ENCODE measurements at regions not wholly inside any gene's neighbourhood (a gene's known extent, or its start where the extent isn't known, plus 50 kb on each side); places are given as distances from the start of the nearest gene placed in this dataset.
A peak's percentile ranks its signal among the peaks of the same experiment; 100 is the strongest.

- ChIA-PET POLR2A (no interaction called here), CTCF (no interaction called here)
- peaks cover 9% of the 10 kb centered on the region for H3K4me1 ChIP-seq (ENCODE audit: control insufficient read depth, insufficient read depth, low read length)
- no peaks in the 10 kb centered on the region for H3K36me3 ChIP-seq (ENCODE audit: control insufficient read depth in 2 of 2, insufficient read depth in 1 of 2, low read length in 2 of 2)
- no peak for TF ChIP-seq ZBTB17 (tag by site-specific recombination; IDR thresholded peaks at IDR 0.05)
- TF ChIP-seq OSR2 (tag by site-specific recombination; IDR thresholded peaks at IDR 0.05) = no peak
- TF ChIP-seq ZNF585B (tag by site-specific recombination; IDR thresholded peaks at IDR 0.05) = no peak
- TF ChIP-seq ZFP69B (tag by site-specific recombination; IDR thresholded peaks at IDR 0.05) = no peak
- H3K9me3 ChIP-seq (ENCODE audit: control insufficient read depth, insufficient read depth, low read depth, low read length) = no peaks in the 10 kb centered on the region
- H3K4me3 ChIP-seq (ENCODE audit: low read depth, low read length) = no peak overlapping the region
- H3K27ac ChIP-seq (ENCODE audit: extremely low read depth, low read depth, low read length) = no peak overlapping the region
Observed at GRCh38 chr2:164068063-164068462, 332.3 kb upstream of the FIGN start.

DNA sequence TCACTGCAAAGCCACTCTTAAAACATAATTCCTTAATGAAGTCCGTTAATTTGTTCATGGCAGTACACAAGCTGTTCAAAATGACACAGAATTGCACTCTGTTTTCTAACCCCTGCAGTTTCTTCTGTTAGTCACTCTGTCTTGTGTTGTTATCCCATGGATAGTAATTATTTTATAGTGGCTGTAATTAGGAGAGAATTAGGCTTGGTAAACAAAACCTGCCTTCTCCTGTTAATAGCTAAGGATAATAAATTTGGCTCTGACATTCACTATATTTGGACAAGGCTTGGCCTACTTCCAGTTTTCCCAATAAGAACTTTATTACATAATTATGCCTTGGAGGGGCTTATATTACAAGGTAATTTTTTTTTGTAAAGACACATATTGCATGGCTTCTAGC lies 330.3 kb upstream of the FIGN start:
- H3K4me1 ChIP-seq (ENCODE audit: control insufficient read depth, insufficient read depth, low read length) = peaks cover 9% of the 10 kb centered on the region
- H3K27ac ChIP-seq (ENCODE audit: extremely low read depth, low read depth, low read length) = no peak overlapping the region
- CTCF ChIA-PET = no interaction called here
- no peak overlapping the region for H3K4me3 ChIP-seq (ENCODE audit: low read depth, low read length)
- POLR2A ChIA-PET = no interaction called here
- no peaks in the 10 kb centered on the region for H3K9me3 ChIP-seq (ENCODE audit: control insufficient read depth, insufficient read depth, low read depth, low read length)
- H3K36me3 ChIP-seq (ENCODE audit: control insufficient read depth in 2 of 2, insufficient read depth in 1 of 2, low read length in 2 of 2) = no peaks in the 10 kb centered on the region
- TF ChIP-seq ZNF580 (tag by site-specific recombination; IDR thresholded peaks at IDR 0.05) = 0 out of 2 replicates have a peak, but pooled peaks have one; percentile 47
- TF ChIP-seq ZNF10 (tag by site-specific recombination; IDR thresholded peaks at IDR 0.05) = peak; percentile 47; the same call in 1 of the 2 replicates
- TF ChIP-seq KLF8 (tag by site-specific recombination; IDR thresholded peaks at IDR 0.05) = 0 out of 2 replicates have a peak, but pooled peaks have one; percentile 29
- peak; percentile 60; the same call in 1 of the 2 replicates for TF ChIP-seq ZNF561 (tag by site-specific recombination; IDR thresholded peaks at IDR 0.05; ENCODE audit: borderline replicate concordance)
- TF ChIP-seq ZNF239 (tag by site-specific recombination; IDR thresholded peaks at IDR 0.05) = no peak
- TF ChIP-seq ZSCAN23 (tag by site-specific recombination; IDR thresholded peaks at IDR 0.05) = no peak
- TF ChIP-seq YY1 (tag by site-specific recombination; IDR thresholded peaks at IDR 0.05) = peak; percentile 22; the same call in 1 of the 2 replicates
- TF ChIP-seq SCRT1 (tag by site-specific recombination; IDR thresholded peaks at IDR 0.05; ENCODE audit: borderline replicate concordance) = peak; percentile 47; the same call in 1 of the 2 replicates
- TF ChIP-seq ZIC2 (tag by site-specific recombination; IDR thresholded peaks at IDR 0.05) = peak; percentile 68
- peak; percentile 92 for TF ChIP-seq IKZF3 (tag by site-specific recombination; IDR thresholded peaks at IDR 0.05)
- TF ChIP-seq ZNF530 (tag by site-specific recombination; IDR thresholded peaks at IDR 0.05; ENCODE audit: low read depth) = no peak
- TF ChIP-seq ZSCAN30 (tag by site-specific recombination; IDR thresholded peaks at IDR 0.05) = no peak
- TF ChIP-seq ZEB2 (tag by site-specific recombination; IDR thresholded peaks at IDR 0.05) = peak; percentile 64; the same call in 1 of the 2 replicates
- peak; percentile 78 for TF ChIP-seq ZBTB17 (tag by site-specific recombination; IDR thresholded peaks at IDR 0.05)
- TF ChIP-seq GLI2 (tag by site-specific recombination; IDR thresholded peaks at IDR 0.05; ENCODE audit: borderline replicate concordance, low read depth) = peak; percentile 81
- peak; percentile 77 for TF ChIP-seq KLF10 (tag by site-specific recombination; IDR thresholded peaks at IDR 0.05)
- peak; percentile 90 for TF ChIP-seq OSR2 (tag by site-specific recombination; IDR thresholded peaks at IDR 0.05)
- peak; percentile 49; the same call in 1 of the 2 replicates for TF ChIP-seq GLIS1 (tag by site-specific recombination; IDR thresholded peaks at IDR 0.05)
- TF ChIP-seq SP7 (tag by site-specific recombination; IDR thresholded peaks at IDR 0.05) = peak; percentile 96
- peak; percentile 30; the same call in 1 of the 2 replicates for TF ChIP-seq ZBTB8A (tag by site-specific recombination; IDR thresholded peaks at IDR 0.05)
- peak; percentile 53 for TF ChIP-seq ZNF629 (tag by site-specific recombination; IDR thresholded peaks at IDR 0.05)
- TF ChIP-seq ZNF558 (tag by site-specific recombination; IDR thresholded peaks at IDR 0.05) = no peak
- no peak for TF ChIP-seq ZNF610 (tag by site-specific recombination; IDR thresholded peaks at IDR 0.05; ENCODE audit: borderline replicate concordance)
- TF ChIP-seq ZNF184 (tag by site-specific recombination; IDR thresholded peaks at IDR 0.05) = peak; percentile 42; the same call in 1 of the 2 replicates
- TF ChIP-seq, protein P1, sequence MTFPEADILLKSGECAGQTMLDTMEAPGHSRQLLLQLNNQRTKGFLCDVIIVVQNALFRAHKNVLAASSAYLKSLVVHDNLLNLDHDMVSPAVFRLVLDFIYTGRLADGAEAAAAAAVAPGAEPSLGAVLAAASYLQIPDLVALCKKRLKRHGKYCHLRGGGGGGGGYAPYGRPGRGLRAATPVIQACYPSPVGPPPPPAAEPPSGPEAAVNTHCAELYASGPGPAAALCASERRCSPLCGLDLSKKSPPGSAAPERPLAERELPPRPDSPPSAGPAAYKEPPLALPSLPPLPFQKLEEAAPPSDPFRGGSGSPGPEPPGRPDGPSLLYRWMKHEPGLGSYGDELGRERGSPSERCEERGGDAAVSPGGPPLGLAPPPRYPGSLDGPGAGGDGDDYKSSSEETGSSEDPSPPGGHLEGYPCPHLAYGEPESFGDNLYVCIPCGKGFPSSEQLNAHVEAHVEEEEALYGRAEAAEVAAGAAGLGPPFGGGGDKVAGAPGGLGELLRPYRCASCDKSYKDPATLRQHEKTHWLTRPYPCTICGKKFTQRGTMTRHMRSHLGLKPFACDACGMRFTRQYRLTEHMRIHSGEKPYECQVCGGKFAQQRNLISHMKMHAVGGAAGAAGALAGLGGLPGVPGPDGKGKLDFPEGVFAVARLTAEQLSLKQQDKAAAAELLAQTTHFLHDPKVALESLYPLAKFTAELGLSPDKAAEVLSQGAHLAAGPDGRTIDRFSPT (tag by site-specific recombination; IDR thresholded peaks at IDR 0.05) = peak; percentile 54; the same call in 1 of the 2 replicates
- TF ChIP-seq ZNF830 (tag by site-specific recombination; IDR thresholded peaks at IDR 0.05; ENCODE audit: low read depth) = no peak
- TF ChIP-seq ATF2 (tag by site-specific recombination; IDR thresholded peaks at IDR 0.05; ENCODE audit: low read depth) = peak; percentile 27; the same call in 1 of the 2 replicates
- no peak for TF ChIP-seq ZNF211 (tag by site-specific recombination; IDR thresholded peaks at IDR 0.05; ENCODE audit: low read depth)
- peak; percentile 91 for TF ChIP-seq ZNF843 (tag by site-specific recombination; IDR thresholded peaks at IDR 0.05)
- TF ChIP-seq ZNF24 (tag by site-specific recombination; IDR thresholded peaks at IDR 0.05) = 0 out of 2 replicates have a peak, but pooled peaks have one; percentile 66

All from HEK293 (cell line).